CD8-positive, alpha-beta memory T cell (primary cell): ENCODE measurements at regions not wholly inside any gene's neighbourhood (a gene's known extent, or its start where the extent isn't known, plus 50 kb on each side); places are given as distances from the start of the nearest gene placed in this dataset.

Experiments
- CTCF ChIA-PET: fragments of 350-600 bp; sonication (Branson Sonifier 250); formaldehyde crosslinking; loops from one replicate; lab custom pipeline; 2021; ENCODE audit warnings: antibody characterized with exemption; lab: Charles Lee
- POLR2A ChIA-PET: fragments of 350-600 bp; sonication (Branson Sonifier 250); formaldehyde crosslinking; loops from one replicate; lab custom pipeline; 2021; ENCODE audit warnings: antibody characterized with exemption; lab: Charles Lee
- DNase-seq, 5 donors: peaks; one replicate each; pipeline versions ENCODE4 v3.0.0 to v3.0.0-alpha.2; 2020 to 2022; ENCODE audit warnings: mixed read lengths in 1 of 5
- H3K27ac ChIP-seq: one replicate; pipeline ENCODE4 v1.7.0; 2013; ENCODE audit warnings: low read depth, mild to moderate bottlenecking, low read length, moderate library complexity
- H3K27me3 ChIP-seq: 2 replicates; pipeline ENCODE4 v1.7.0; 2013; ENCODE audit warnings: low read length, mild to moderate bottlenecking; ENCODE audit not compliant: insufficient read depth, poor library complexity, severe bottlenecking
- H3K36me3 ChIP-seq: 2 replicates; pipeline ENCODE4 v1.7.0; 2013; ENCODE audit warnings: mild to moderate bottlenecking, low read length, moderate library complexity; ENCODE audit not compliant: insufficient read depth
- H3K4me1 ChIP-seq: 2 replicates; pipeline ENCODE4 v1.7.0; 2013; ENCODE audit warnings: mild to moderate bottlenecking, low read length, moderate library complexity; ENCODE audit not compliant: insufficient read depth
- H3K4me3 ChIP-seq: 2 replicates; pipeline ENCODE4 v1.7.0; 2013; ENCODE audit warnings: mild to moderate bottlenecking, low read length
- H3K9me3 ChIP-seq: 2 replicates; pipeline ENCODE4 v1.7.0; 2013; ENCODE audit warnings: mild to moderate bottlenecking, low read length
- H3K27ac Mint-ChIP-seq, 8 donors: one replicate each; pipeline ENCODE4 v1.8.0; 2020 to 2021; ENCODE audit warnings: mixed read lengths in 8 of 8, mild to moderate bottlenecking in 6 of 8, inconsistent platforms in 3 of 8, moderate library complexity in 3 of 8
- H3K27me3 Mint-ChIP-seq, 2 donors: one replicate each; pipeline ENCODE4 v1.8.0; 2020 to 2021; ENCODE audit warnings: mixed read lengths in 2 of 2, mild to moderate bottlenecking in 1 of 2, moderate library complexity in 1 of 2
- H3K36me3 Mint-ChIP-seq, 3 donors: one replicate each; pipeline ENCODE4 v1.8.0; 2020 to 2021; ENCODE audit warnings: mixed read lengths in 3 of 3, inconsistent platforms in 1 of 3, mild to moderate bottlenecking in 1 of 3
- H3K4me1 Mint-ChIP-seq, 3 donors: one replicate each; pipeline ENCODE4 v1.8.0; 2020 to 2021; ENCODE audit warnings: mixed read lengths in 3 of 3, inconsistent platforms in 1 of 3, mild to moderate bottlenecking in 1 of 3
- H3K4me3 Mint-ChIP-seq, 7 donors: one replicate each; pipeline ENCODE4 v1.8.0; 2020 to 2021; ENCODE audit warnings: mixed read lengths in 7 of 7, mild to moderate bottlenecking in 6 of 7, moderate library complexity in 4 of 7, inconsistent platforms in 2 of 7
- H3K9me3 Mint-ChIP-seq, 5 donors: one replicate each; pipeline ENCODE4 v1.8.0; 2020 to 2022; ENCODE audit warnings: mixed read lengths in 5 of 5, mild to moderate bottlenecking in 3 of 5, moderate library complexity in 2 of 5, inconsistent platforms in 1 of 5

GRCh38 chr4:58275856-58276255 is 1165.7 kb upstream of the IGFBP7 start:
- H3K27me3 ChIP-seq = no peaks in the 10 kb centered on the region
- H3K4me1 ChIP-seq = no peaks in the 10 kb centered on the region
- CTCF ChIA-PET = no interaction called here
- no peak overlapping the region for H3K4me3 ChIP-seq
- no peak for DNase-seq
- H3K4me1 Mint-ChIP-seq = no peaks in the 10 kb centered on the region
- no peaks in the 10 kb centered on the region for H3K27me3 Mint-ChIP-seq
- H3K27ac ChIP-seq = no peak overlapping the region
- no peaks in the 10 kb centered on the region for H3K36me3 ChIP-seq
- no peak overlapping the region for H3K4me3 Mint-ChIP-seq
- POLR2A ChIA-PET = no interaction called here
- H3K9me3 ChIP-seq = no peaks in the 10 kb centered on the region
- H3K9me3 Mint-ChIP-seq = peaks cover 2 to 28% (median 12%) of the 10 kb centered on the region in 5 donors
- no peaks in the 10 kb centered on the region for H3K36me3 Mint-ChIP-seq
- no peak overlapping the region for H3K27ac Mint-ChIP-seq

DNA sequence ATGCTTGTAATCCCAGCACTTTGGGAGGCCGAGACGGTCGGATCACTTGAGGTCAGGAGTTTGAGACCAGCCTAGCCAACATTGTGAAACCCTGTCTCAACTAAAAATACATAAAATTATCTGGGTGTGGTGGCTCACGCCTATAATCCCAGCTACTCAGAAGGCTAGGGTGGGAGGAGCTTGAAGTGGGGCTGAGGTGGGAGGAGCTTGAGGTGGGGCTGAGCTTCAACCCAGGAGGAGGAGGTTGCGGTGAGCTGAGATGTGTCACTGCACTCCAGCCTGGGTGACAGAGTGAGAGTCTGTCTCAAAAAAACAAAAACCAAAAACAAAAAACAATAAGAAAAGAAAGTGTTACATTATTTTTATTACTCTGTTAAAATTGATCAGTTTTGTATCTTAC is 1164.4 kb upstream of the IGFBP7 start:
- no peaks in the 10 kb centered on the region for H3K4me1 ChIP-seq
- ChIA-PET POLR2A (no interaction called here), CTCF (no interaction called here)
- Mint-ChIP-seq H3K36me3 (no peaks in the 10 kb centered on the region), H3K4me1 (no peaks in the 10 kb centered on the region), H3K4me3 (no peak overlapping the region), H3K27ac (no peak overlapping the region), H3K27me3 (no peaks in the 10 kb centered on the region), H3K9me3 (peaks cover 1 to 21% (median 8%) of the 10 kb centered on the region in 5 donors)
- H3K27me3 ChIP-seq = no peaks in the 10 kb centered on the region
- no peaks in the 10 kb centered on the region for H3K36me3 ChIP-seq
- H3K4me3 ChIP-seq = no peak overlapping the region
- no peak overlapping the region for H3K27ac ChIP-seq
- no peak for DNase-seq
- no peaks in the 10 kb centered on the region for H3K9me3 ChIP-seq

DNA sequence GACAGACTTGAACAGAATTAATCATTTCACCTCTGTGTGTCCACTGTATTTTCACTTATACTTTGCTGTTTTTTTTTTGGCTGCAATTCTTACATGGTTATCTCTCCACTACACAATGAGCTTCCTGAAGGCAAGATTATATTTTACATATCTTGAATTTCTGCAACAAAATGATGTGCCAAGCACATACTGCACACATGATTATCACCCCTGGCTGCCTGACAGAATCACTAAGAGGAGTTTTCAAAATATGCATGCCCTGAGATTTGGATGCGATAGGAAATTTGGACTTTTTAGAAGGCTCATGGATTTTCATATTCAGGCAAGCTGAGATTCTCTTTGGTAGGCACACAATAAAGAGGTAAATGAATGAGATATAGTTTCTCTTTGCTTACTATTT is 1162.1 kb upstream of the IGFBP7 start:
- CTCF ChIA-PET = no interaction called here
- H3K4me1 Mint-ChIP-seq = no peaks in the 10 kb centered on the region
- H3K9me3 Mint-ChIP-seq = peaks cover 6 to 36% (median 12%) of the 10 kb centered on the region in 5 donors
- H3K27me3 Mint-ChIP-seq = no peaks in the 10 kb centered on the region
- Histone ChIP-seq H3K27ac (no peak overlapping the region), H3K4me3 (no peak overlapping the region), H3K9me3 (no peaks in the 10 kb centered on the region), H3K36me3 (no peaks in the 10 kb centered on the region), H3K27me3 (no peaks in the 10 kb centered on the region), H3K4me1 (no peaks in the 10 kb centered on the region)
- no peak for DNase-seq
- H3K27ac Mint-ChIP-seq = no peak overlapping the region
- no peak overlapping the region for H3K4me3 Mint-ChIP-seq
- H3K36me3 Mint-ChIP-seq = no peaks in the 10 kb centered on the region
- POLR2A ChIA-PET = no interaction called here

DNA sequence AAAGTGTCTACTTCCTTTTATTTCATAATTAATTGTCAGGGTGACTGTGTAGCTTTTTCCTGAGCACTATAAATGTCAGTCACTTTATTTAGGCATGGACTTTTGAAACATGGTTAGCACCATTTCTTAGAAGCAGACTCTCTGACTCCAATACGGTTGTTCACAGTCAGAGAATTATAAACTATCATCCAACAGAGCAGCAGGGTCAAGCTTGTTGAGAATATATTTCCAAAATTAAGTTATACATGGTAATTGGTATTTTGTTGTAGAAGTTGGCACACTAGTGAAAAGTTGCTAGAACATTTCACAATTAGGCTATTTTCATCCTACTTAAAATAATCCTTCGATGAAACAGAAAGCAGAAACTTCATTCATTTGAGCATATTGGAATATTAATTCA is 1155.5 kb upstream of the IGFBP7 start:
- Mint-ChIP-seq H3K27me3 (no peaks in the 10 kb centered on the region), H3K9me3 (peaks cover 6 to 29% (median 11%) of the 10 kb centered on the region in 5 donors)
- CTCF ChIA-PET = no interaction called here

GRCh38 chr4:58261526-58261925 is 1151.3 kb upstream of the IGFBP7 start:
- H3K4me3 Mint-ChIP-seq = no peak overlapping the region
- H3K36me3 Mint-ChIP-seq = no peaks in the 10 kb centered on the region
- Histone ChIP-seq H3K4me3 (no peak overlapping the region), H3K27me3 (no peaks in the 10 kb centered on the region), H3K9me3 (no peaks in the 10 kb centered on the region), H3K4me1 (no peaks in the 10 kb centered on the region), H3K36me3 (no peaks in the 10 kb centered on the region), H3K27ac (no peak overlapping the region)
- no peak overlapping the region for H3K27ac Mint-ChIP-seq
- H3K27me3 Mint-ChIP-seq = no peaks in the 10 kb centered on the region
- no peak for DNase-seq
- CTCF ChIA-PET = no interaction called here
- H3K9me3 Mint-ChIP-seq = peaks cover 0 to 34% (median 8%) of the 10 kb centered on the region in 5 donors
- POLR2A ChIA-PET = no interaction called here
- H3K4me1 Mint-ChIP-seq = no peaks in the 10 kb centered on the region

More for the DNA sequence above, 1155.5 kb upstream of the IGFBP7 start:
- H3K36me3 Mint-ChIP-seq = no peaks in the 10 kb centered on the region
- H3K27ac Mint-ChIP-seq = no peak overlapping the region
- H3K4me1 ChIP-seq = no peaks in the 10 kb centered on the region
- no peaks in the 10 kb centered on the region for H3K36me3 ChIP-seq
- DNase-seq = no peak
- POLR2A ChIA-PET = no interaction called here
- no peak overlapping the region for H3K27ac ChIP-seq
- H3K4me3 ChIP-seq = no peak overlapping the region
- H3K4me3 Mint-ChIP-seq = no peak overlapping the region
- H3K9me3 ChIP-seq = no peaks in the 10 kb centered on the region
- H3K27me3 ChIP-seq = no peaks in the 10 kb centered on the region
- H3K4me1 Mint-ChIP-seq = no peaks in the 10 kb centered on the region

DNA sequence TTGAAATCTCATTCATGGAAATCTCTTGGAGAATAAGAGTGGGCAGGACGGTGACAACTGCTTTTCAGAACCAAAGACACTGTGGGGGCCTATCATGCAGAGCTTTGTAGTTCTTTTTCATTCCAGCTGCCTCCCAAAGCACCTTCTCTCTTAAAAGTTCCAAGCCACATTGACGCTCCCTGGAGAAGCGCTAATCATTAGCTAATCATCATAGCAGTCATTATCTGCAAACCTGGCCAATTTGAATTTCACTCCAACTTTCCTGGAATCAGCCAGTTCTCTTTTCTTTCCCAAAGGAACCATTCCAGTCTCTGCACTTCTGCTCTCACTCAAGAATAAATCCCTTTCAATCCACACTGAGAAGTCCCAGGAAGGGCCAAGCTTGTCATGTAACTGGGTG is 1144.1 kb upstream of the IGFBP7 start:
- H3K4me1 ChIP-seq = no peaks in the 10 kb centered on the region
- H3K36me3 ChIP-seq = no peaks in the 10 kb centered on the region
- no peaks in the 10 kb centered on the region for H3K27me3 ChIP-seq
- Mint-ChIP-seq H3K4me1 (no peaks in the 10 kb centered on the region), H3K27ac (no peak overlapping the region), H3K27me3 (no peaks in the 10 kb centered on the region), H3K36me3 (no peaks in the 10 kb centered on the region), H3K4me3 (no peak overlapping the region), H3K9me3 (peaks cover 2 to 29% (median 14%) of the 10 kb centered on the region in 5 donors)
- H3K27ac ChIP-seq = no peak overlapping the region
- ChIA-PET POLR2A (no interaction called here), CTCF (no interaction called here)
- DNase-seq = no peak
- H3K4me3 ChIP-seq = no peak overlapping the region
- no peaks in the 10 kb centered on the region for H3K9me3 ChIP-seq

DNA sequence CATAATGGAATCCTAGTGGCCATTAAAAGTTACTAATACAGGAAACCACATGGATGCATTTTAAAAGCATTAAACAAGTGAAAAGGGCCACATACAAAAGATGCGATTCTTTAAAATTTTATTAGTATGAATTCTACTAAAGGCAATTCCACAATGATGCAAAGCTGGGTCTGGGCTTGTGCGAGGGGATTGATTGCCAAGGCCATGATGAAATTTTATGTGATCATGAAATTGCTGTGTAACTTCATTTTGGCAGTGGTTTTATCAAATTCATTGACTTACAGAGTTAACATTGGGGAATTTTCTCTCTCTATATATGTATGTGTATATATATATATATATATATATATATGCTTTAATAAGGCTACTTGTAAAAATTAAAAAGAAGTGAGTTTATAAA is 1142.5 kb upstream of the IGFBP7 start:
- no peaks in the 10 kb centered on the region for H3K36me3 ChIP-seq
- Mint-ChIP-seq H3K4me3 (no peak overlapping the region), H3K27me3 (no peaks in the 10 kb centered on the region), H3K36me3 (no peaks in the 10 kb centered on the region), H3K4me1 (no peaks in the 10 kb centered on the region), H3K9me3 (peaks cover 1 to 27% (median 16%) of the 10 kb centered on the region in 5 donors), H3K27ac (no peak overlapping the region)
- POLR2A ChIA-PET = no interaction called here
- no peaks in the 10 kb centered on the region for H3K4me1 ChIP-seq
- no peaks in the 10 kb centered on the region for H3K9me3 ChIP-seq
- DNase-seq = no peak
- CTCF ChIA-PET = no interaction called here
- H3K4me3 ChIP-seq = no peak overlapping the region
- H3K27ac ChIP-seq = no peak overlapping the region
- no peaks in the 10 kb centered on the region for H3K27me3 ChIP-seq

DNA sequence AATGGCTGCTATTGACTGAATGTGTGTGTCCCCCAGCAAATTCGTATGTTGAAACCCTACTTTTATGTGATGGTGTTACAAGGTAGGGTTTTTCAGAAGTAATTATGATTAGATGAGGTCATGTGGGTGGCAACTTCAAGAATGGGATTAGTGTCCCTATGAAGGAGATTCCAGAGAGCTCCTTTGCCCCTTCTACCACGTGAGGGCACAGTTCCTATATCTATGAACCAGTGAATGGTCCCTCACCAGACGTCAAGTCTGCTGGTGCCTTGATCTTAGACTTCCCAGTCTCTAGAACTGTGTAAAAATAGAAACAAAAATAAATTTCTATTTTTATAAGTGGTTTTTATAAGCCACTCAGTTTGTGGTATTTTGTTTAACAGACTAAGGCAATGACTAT is 1137.6 kb upstream of the IGFBP7 start:
- H3K27me3 ChIP-seq = no peaks in the 10 kb centered on the region
- Mint-ChIP-seq H3K27me3 (peaks cover 0 to 1% of the 10 kb centered on the region in 2 donors), H3K27ac (no peak overlapping the region), H3K4me1 (no peaks in the 10 kb centered on the region), H3K4me3 (no peak overlapping the region), H3K9me3 (peaks cover 5 to 24% (median 18%) of the 10 kb centered on the region in 5 donors), H3K36me3 (no peaks in the 10 kb centered on the region)
- H3K4me3 ChIP-seq = no peak overlapping the region
- H3K9me3 ChIP-seq = no peaks in the 10 kb centered on the region
- H3K36me3 ChIP-seq = no peaks in the 10 kb centered on the region
- no peaks in the 10 kb centered on the region for H3K4me1 ChIP-seq
- ChIA-PET POLR2A (no interaction called here), CTCF (no interaction called here)
- no peak for DNase-seq
- no peak overlapping the region for H3K27ac ChIP-seq

DNA sequence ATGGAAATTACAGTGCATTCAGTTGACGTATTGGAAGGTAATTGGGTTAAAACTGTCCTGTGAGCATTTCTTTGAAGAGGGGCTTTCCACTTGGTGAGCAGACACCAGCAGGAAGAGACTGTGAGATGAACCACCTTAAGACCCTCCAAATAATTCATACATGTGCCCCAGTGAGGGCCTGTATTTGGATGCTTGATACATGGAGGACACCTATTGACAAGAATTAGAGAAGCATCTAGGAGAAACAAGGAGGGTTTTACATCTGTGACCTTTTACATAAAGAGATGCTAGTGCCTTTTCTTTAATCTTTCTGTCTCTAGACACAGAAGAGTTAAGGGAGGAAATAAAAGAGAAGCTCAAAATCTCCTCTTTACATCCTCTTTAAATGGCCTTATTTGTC is 1115.3 kb upstream of the IGFBP7 start:
- H3K27me3 Mint-ChIP-seq = peaks cover 0 to 1% of the 10 kb centered on the region in 2 donors
- Histone ChIP-seq H3K9me3 (no peaks in the 10 kb centered on the region), H3K4me3 (no peak overlapping the region), H3K36me3 (no peaks in the 10 kb centered on the region), H3K27me3 (no peaks in the 10 kb centered on the region), H3K4me1 (no peaks in the 10 kb centered on the region), H3K27ac (no peak overlapping the region)
- H3K27ac Mint-ChIP-seq = no peak overlapping the region
- ChIA-PET POLR2A (no interaction called here), CTCF (no interaction called here)
- no peaks in the 10 kb centered on the region for H3K4me1 Mint-ChIP-seq
- peaks cover 11 to 44% (median 15%) of the 10 kb centered on the region in 5 donors for H3K9me3 Mint-ChIP-seq
- no peaks in the 10 kb centered on the region for H3K36me3 Mint-ChIP-seq
- H3K4me3 Mint-ChIP-seq = no peak overlapping the region
- no peak for DNase-seq
